Psoas muscle (tissue), 7 donors: ENCODE measurements at regions not wholly inside any gene's neighbourhood (a gene's known extent, or its start where the extent isn't known, plus 50 kb on each side); places are given as distances from the start of the nearest gene placed in this dataset.
"Not testable (repeated sequence)": the region's sequence is repeated elsewhere in the genome, so short reads cannot be mapped to it uniquely, and the experiment has no call there.

Source experiments
- ATAC-seq, 4 donors: fragments of 200-7000 bp; cut with Tn5 transposase; one replicate each; pipeline ENCODE4 v1.9.1; 2020; ENCODE audit warnings: moderate library complexity in 3 of 4, mild to moderate bottlenecking in 2 of 4
- DNase-seq, 2 donors: peaks; one replicate each; pipeline ENCODE4 v3.0.0-alpha.2; 2020
- H3K27ac ChIP-seq: fragments of 200-600 bp; one replicate; pipeline ENCODE4 v1.8.0; 2022
- H3K27me3 ChIP-seq, 3 donors: fragments of 200-600 bp in 1 of 3; one replicate each; pipeline versions ENCODE4 v1.6.1 to v1.8.0; 2013 to 2022; ENCODE audit warnings: low read length in 2 of 3, mild to moderate bottlenecking in 2 of 3, moderate library complexity in 1 of 3; ENCODE audit not compliant: insufficient read depth in 3 of 3
- H3K36me3 ChIP-seq, 2 donors: fragments of 200-600 bp in 1 of 2; one replicate each; pipeline versions ENCODE4 v1.6.1 to v1.8.0; 2013 to 2022; ENCODE audit warnings: low read depth in 1 of 2, mild to moderate bottlenecking in 1 of 2, moderate library complexity in 1 of 2; ENCODE audit not compliant: insufficient read depth in 1 of 2
- H3K4me1 ChIP-seq: fragments of 200-600 bp; one replicate; pipeline ENCODE4 v1.8.0; 2022
- H3K4me3 ChIP-seq: fragments of 200-600 bp; one replicate; pipeline ENCODE4 v1.8.0; 2022; ENCODE audit warnings: mild to moderate bottlenecking
- H3K9me3 ChIP-seq: fragments of 200-600 bp; one replicate; pipeline ENCODE4 v1.8.0; 2022
- CTCF ChIP-seq: fragments of 200-600 bp; IDR thresholded peaks from one replicate; pipeline ENCODE4 v1.8.0; 2022; ENCODE audit warnings: antibody characterized with exemption
- WGBS, 3 donors: extraction: QIAGEN DNeasy Blood & Tissue Kit; methylation state at CpG; one replicate each; pipeline versions ENCODE4 v1.1.6 to v1.1.7; 2013; 5-methylcytosine and 5-hydroxymethylcytosine counted together
- intact Hi-C, 2 donors: fragments of 100-400 bp; cut with DNase I; formaldehyde crosslinking; loops; one replicate each; pipeline versions ENCODE4 v1.11.0 to v1.14.2; 2022
- donor health status: healthy with polysubstance abuse.
- donor health status: DM: no; HTN: no; CAD: no; lungs with moderate emphysema.
- donor health status: Bipolar disorder and iron deficiency.
- donor health status: healthy.
- donor health status: DM: yes; HTN: yes; CAD: no.
- donor health status: DM: no; HTN: no; CAD: no.
- donor health status: DM: yes; HTN: yes; CAD: no.

GRCh38 chr5:30347858-30348257 is 845.6 kb upstream of the CDH6 start:
- 66 to 67% (median 66%) methylated on average over 3 of the region's 3 CpGs for WGBS, 3 donors
- no peaks in the 10 kb centered on the region for H3K36me3 ChIP-seq
- H3K9me3 ChIP-seq, result no peaks in the 10 kb centered on the region
- DNase-seq (no peak), ATAC-seq (no peak)
- no peak for TF ChIP-seq CTCF
- H3K27ac ChIP-seq, result no peak overlapping the region
- H3K27me3 ChIP-seq, result no peaks in the 10 kb centered on the region
- no peaks in the 10 kb centered on the region for H3K4me1 ChIP-seq
- no peak overlapping the region for H3K4me3 ChIP-seq
- intact Hi-C loops, result no loop called here

- H3K27ac ChIP-seq, H3K36me3 ChIP-seq, H3K27me3 ChIP-seq, H3K4me3 ChIP-seq, intact Hi-C loops, H3K9me3 ChIP-seq, ATAC-seq, H3K4me1 ChIP-seq: not testable (repeated sequence)
- DNase-seq, result peak in 1 of 2 donors; percentile 10
- 65 to 80% (median 71%) methylated on average over 34 to 50 of the region's 50 CpGs for WGBS, 3 donors
Measured at GRCh38 chr5:30345539-30346345, 847.7 kb upstream of the CDH6 start.

- H3K36me3 ChIP-seq, result no peaks in the 10 kb centered on the region
- intact Hi-C loops, result no loop called here
- TF ChIP-seq CTCF, result no peak
- no peaks in the 10 kb centered on the region for H3K27me3 ChIP-seq
- no peak for ATAC-seq
- H3K4me1 ChIP-seq, result no peaks in the 10 kb centered on the region
- H3K4me3 ChIP-seq, result no peak overlapping the region
- no peak for DNase-seq
- WGBS, 3 donors, result 71 to 78% (median 73%) methylated on average over 3 of the region's 3 CpGs
- H3K9me3 ChIP-seq, result no peaks in the 10 kb centered on the region
- H3K27ac ChIP-seq, result no peak overlapping the region
Measured at GRCh38 chr5:30343707-30344106, 849.8 kb upstream of the CDH6 start.

- WGBS, 3 donors, result 47 to 76% (median 72%) methylated on average over 3 of the region's 3 CpGs
Measured at GRCh38 chr5:30341466-30341865, 852.0 kb upstream of the CDH6 start.

More at GRCh38 chr5:30341466-30341865, 852.0 kb upstream of the CDH6 start:
- Histone ChIP-seq H3K27ac (no peak overlapping the region), H3K27me3 (no peaks in the 10 kb centered on the region), H3K4me1 (no peaks in the 10 kb centered on the region), H3K36me3 (no peaks in the 10 kb centered on the region), H3K9me3 (no peaks in the 10 kb centered on the region), H3K4me3 (no peak overlapping the region)
- TF ChIP-seq CTCF, result no peak
- intact Hi-C loops, result no loop called here
- DNase-seq (no peak), ATAC-seq (no peak)
